OCI-LY7 (cell line): ENCODE measurements at regions not wholly inside any gene's neighbourhood (a gene's known extent, or its start where the extent isn't known, plus 50 kb on each side); places are given as distances from the start of the nearest gene placed in this dataset.

Source experiments
- EZH2phosphoT487 ChIP-seq: fragments of 200-600 bp; sonication (generic); IDR thresholded peaks from 2 replicates; pipeline ENCODE4 v1.6.1; 2018; ENCODE audit warnings: low read depth, borderline replicate concordance, mild to moderate bottlenecking, mixed run types, antibody characterized with exemption, low read length, moderate library complexity, mixed read lengths
- TF ChIP-seq, protein P1 (sequence below): fragments of 200-600 bp; sonication (generic); conservative IDR thresholded peaks from 2 replicates; pipeline ENCODE4 v1.5.1; 2014; ENCODE audit warnings: mild to moderate bottlenecking, antibody characterized with exemption, low read length, moderate library complexity, mixed read lengths

DNA sequence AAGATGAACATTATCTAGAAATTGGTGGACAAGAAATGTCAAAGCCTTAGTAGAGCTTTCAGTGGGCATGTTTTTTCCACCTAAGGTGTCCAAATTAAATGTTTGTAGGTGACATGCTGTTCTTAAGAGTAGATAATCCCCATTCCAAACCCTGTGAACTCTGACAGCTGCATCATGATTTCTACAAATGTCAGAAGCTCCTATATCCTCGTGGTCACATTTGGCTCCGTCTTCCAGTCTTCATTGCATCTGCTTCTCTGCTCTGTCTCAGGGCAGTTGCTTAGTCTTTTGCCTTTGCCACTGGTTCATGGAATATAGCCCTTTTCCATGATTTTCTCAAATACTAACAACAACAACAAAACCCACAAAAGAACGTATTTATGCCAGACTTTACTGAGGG is 234.5 kb downstream of the DLEU7 start:
- TF ChIP-seq, protein P1, sequence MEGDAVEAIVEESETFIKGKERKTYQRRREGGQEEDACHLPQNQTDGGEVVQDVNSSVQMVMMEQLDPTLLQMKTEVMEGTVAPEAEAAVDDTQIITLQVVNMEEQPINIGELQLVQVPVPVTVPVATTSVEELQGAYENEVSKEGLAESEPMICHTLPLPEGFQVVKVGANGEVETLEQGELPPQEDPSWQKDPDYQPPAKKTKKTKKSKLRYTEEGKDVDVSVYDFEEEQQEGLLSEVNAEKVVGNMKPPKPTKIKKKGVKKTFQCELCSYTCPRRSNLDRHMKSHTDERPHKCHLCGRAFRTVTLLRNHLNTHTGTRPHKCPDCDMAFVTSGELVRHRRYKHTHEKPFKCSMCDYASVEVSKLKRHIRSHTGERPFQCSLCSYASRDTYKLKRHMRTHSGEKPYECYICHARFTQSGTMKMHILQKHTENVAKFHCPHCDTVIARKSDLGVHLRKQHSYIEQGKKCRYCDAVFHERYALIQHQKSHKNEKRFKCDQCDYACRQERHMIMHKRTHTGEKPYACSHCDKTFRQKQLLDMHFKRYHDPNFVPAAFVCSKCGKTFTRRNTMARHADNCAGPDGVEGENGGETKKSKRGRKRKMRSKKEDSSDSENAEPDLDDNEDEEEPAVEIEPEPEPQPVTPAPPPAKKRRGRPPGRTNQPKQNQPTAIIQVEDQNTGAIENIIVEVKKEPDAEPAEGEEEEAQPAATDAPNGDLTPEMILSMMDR, result no peak
- no peak for TF ChIP-seq EZH2phosphoT487
